ENCODE measurements at regions not wholly inside any gene's neighbourhood (a gene's known extent, or its start where the extent isn't known, plus 50 kb on each side); places are given as distances from the start of the nearest gene placed in this dataset.
"Not testable (repeated sequence)": the region's sequence is repeated elsewhere in the genome, so short reads cannot be mapped to it uniquely, and the experiment has no call there.

DNA sequence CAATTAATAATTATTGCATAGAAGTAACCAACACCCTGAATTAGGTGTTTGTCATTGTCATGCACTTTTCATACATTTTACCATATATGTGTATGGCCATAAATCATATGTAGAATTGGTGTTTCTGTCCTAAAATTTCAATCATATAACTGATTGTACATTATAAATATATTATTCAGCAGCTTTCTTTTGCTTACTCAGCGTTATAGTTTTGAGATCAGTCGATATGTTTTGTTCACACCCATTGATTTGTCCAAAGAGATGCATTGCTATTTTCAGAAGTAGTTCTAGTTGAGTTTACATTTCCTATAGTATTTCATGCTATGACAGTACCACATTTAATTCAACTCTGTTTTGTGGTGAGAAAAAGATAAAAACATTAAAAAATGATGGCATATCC, 50.5 kb upstream of the PARP4 start:
- DNase-seq: no peak

DNA sequence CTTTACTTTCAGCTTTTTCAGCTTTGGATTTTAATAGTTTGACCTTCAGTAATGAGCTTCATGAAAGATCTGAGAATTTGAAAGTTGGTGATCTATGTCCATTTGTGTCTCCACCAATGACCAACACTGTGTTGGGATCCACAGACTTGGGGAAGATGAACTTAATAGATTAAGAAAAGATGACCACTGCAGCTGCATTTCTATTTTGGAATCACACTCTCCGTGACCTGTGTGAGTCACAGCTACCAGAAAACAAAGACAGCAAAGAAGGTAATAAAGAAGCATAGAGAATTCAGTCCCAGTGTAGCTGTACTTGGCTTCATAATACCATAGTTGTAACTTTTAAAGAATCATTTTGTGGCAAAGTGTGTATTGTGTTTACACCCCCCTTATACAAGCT, 51.4 kb upstream of the PARP4 start:
- DNase-seq: not testable (repeated sequence)

DNA sequence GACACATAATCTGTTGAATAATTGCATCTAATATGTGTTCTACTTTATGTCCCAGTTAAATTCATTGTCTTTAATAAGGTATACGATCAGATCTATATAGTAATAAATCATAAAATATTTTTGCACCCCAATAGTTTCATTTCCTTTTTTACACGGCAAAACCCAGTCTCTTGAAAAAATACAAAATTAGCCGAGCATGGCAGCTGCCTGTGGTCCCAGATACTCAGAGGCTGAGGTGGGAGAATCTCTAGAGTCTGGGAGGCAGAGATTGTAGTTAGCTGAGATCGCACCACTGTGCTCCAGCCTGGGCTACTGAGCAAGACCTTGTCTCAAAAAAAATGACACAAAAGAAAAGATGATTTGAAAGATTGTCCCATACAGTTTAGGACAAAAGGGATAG, 52.3 kb upstream of the PARP4 start:
- DNase-seq: no peak

DNA sequence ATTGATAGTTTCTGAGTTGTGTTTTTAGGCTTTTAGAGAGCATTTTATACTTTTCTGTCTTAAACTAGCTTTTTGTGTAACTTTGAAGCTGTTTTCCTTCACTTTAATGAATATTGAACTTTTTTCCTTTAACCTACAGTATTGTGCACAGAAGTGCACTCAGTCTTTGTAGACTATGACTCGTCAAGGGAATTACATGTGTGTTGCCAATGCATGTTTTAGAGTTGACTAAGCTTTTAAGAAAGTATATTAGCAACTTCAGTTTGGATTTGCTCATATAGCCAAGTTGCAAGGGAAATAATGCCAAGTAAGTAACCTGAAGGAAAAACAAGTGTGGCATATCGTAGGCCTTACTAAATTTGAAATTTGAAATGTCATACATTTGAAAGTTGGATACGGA, 55.0 kb upstream of the PARP4 start:
- DNase-seq: not testable (repeated sequence)

DNA sequence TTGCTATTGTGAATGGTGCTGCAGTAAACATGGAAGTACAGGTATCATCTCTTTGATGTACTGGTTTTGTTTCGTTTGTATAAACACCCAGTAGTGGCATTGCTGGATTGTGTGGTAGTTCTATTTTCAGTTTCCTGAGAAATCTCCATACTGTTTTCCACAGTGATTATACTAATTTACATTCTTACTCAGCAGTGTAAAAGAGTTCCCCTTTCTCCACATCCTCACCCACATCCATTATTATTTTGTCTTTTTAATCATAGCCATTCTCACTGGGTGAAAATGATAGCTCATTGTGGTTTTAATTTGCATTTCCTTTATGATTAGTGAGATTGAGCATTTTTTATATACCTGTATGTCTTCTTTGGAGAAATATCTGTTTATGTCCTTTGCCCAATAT, 62.3 kb upstream of the PARP4 start:
- no peak for DNase-seq

DNA sequence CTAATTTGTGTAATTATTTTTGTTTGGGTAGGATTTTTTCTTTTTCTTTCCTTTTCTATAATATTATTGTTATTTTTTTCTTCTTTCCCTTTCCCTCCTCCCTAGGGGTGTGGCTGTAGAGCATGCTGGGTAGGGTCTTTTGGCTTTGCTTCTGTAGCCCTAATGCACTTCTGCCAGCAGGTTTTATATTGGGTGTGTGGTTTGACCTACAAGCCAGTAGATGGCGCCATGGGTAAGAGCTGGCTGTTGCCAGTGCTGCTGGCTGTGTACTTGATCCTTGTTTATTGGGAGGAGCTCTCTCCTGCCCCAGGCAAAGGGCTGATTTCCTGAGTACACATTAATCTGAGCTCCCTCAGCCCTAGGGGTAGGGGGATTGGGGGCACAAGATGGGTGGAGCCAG, 67.7 kb upstream of the PARP4 start:
- not testable (repeated sequence) for DNase-seq

DNA sequence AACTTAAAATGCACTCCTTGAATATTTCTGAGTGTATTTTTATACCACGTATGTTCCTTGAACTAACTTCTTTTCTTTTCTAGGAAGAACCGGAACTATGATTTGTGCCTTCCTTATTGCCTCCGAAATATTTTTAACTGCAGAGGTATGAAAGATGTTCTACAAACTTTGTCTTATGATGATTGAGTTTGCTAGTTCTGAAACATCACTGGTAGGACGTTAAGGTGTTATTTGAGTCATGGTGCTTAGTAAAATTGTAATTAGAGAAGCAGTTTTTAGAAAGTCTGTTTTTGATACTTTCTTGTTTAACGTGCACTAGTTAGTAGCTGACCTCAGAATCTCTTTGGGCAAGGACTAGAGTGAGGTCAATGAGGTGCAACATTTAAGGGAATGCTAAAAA, 69.0 kb upstream of the PARP4 start:
- not testable (repeated sequence) for DNase-seq

DNA sequence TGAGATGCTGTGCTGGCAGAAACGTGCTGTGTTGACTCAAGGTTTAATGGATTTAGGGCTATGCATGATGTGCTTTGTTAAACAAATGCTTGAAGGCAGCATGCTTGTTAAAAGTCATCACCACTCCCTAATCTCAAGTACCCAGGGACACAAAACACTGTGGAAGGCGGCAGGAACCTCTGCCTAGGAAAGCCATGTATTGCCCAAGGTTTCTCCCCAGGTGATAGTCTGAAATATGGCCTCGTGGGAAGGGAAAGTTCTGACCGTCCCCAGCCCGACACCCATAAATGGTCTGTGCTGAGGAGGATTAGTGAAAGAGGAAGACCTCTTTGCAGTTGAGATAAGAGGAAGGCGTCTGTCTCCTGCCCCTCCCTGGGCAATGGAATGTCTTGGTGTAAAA, 79.1 kb upstream of the PARP4 start:
- DNase-seq: not testable (repeated sequence)

DNA sequence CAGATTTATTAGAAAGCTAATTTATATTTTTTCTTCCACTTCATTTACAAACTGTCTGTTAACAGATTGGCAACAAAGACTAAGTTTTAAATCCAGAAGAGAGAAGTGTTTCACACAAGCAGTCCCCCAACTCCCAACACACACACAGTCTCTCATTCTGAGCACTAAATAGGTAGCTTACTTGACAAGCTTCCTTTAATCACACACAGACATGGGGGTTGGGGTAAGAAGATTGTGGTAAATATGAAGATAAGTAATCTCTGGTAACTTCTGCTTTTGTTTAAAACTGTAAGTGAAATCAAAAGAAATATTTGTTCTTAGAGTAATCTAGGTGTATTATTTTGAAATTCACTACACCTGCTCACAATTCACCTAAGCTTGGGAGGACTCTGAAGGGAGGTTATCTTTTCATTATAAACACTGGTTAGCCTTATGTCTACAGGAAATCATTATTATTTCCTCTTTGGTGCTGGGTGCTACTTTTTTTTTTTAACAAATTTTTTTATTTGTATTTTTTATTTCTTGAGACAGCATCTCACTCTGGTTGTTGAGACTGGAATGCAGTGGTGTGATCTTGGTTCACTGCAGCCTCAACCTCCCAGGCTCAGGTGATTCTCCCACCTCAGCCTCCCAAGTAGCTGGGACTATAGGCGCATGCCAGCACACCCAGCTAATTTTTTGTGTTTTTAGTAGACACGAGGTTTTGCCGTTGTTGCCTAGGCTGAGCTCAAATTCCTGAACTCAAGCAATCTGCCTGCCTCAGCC, 82.1 kb upstream of the ATP12A start:
- not testable (repeated sequence) for DNase-seq

DNA sequence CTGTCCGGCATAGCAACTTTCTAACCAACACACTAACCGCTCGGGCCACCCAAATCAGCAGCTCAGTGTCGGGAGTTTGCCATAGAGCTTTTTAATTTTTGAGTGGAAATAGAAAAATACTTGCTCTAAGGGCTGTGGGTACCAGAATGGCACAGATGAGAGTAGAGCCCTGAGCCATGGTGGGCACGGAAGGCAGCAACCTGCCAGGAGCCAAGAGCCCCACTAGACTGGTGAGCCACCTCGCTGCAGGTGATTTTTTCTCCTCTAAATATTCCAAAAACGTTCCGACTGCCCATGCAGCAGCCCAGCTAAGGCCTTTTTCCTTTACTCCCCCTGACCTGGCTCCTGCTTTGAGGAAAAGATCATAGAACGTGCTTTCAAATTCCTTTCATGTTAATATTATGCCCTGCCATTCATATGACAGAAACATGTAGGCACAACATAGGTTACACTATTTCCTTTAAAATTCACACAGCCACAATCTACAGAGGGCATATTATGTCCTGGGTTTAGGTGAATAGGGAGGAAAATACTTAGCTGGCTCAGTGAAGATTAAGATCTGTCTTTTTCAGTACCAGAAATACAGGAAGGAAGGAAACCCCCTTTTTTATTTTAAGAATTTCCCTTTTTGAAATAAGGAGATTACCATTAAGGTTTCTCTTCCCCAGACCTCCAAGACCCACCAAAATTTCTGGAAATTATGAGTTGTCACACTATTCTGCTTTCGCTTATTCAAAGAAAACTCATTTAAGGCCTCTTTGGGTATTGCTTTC, 81.0 kb upstream of the ATP12A start:
- not testable (repeated sequence) for DNase-seq

DNA sequence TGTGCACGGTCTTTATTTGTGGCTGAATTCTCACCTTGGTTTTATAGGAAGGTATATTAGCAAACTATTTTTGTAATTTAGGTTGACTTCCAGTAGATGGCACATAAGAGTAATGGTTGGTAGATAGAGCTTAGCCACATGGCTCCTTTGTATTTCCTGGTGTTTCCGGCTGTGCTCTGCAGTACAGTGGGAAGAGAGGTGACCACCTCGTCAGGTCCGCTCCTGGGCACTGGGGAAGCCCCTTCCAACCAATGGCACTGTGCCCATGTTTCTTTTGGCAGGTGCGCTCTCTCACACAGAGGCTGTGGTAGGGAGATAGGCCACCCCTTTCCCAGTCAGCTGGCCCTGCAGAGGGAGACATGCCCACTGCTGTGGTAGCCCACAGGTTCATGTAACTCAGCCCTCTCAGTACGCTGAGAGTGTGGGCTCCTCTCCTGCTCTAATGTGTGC, 74.3 kb upstream of the ATP12A start:
- DNase-seq: peak; percentile 85

DNA sequence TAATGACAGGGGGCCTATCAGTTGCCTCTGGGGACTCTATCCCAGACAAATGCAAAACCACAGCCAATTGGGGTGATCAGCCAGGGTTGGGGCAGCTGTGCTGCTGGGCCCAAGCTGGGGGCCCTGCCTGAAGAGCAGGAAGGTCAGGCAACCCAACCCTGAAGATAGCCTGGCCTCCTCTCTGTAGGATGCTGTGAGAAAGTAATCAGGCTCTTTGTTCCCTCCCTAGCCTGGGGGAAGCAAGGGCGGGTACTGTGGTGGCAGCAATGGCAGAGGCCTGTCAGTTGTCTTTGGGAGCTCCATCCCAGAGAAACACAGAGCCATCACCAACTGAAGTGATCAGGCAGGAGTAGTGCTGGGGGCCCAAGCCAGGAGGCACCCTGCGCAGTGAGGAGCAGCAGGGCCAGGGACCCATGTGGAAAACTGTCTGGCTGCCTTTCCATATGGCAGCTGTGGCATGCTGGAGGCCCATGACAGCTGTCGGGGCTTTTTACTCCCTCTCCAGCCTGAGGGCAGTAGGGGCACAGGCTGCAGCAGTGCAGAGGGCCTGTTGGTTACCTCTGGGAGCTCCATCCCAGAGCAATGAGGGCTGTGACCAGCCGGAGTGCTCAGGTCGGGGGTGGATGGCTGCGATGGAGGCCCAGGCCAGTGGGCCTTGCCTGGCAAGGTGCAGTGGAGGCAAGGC, 73.6 kb upstream of the ATP12A start:
- no peak for DNase-seq

DNA sequence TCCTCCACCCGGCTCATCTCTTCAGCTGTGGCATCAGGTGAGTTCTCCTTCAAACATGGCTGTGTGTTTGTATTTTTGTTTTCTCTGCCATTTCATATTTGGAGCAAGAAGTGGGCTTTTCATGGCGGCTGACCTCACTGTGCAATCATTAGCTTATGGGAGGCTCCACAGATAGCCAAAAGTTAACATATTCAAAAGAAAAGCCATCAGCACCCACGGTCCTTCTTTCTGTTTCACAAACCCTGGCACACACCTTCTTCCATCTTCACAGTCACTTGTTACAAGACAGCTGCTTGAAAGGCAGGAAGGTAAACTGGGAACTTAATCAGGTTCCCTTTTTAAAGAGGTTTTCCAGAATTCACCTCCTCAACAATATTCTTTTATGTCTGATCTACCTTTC, 69.3 kb upstream of the ATP12A start:
- DNase-seq: peak; percentile 35

DNA sequence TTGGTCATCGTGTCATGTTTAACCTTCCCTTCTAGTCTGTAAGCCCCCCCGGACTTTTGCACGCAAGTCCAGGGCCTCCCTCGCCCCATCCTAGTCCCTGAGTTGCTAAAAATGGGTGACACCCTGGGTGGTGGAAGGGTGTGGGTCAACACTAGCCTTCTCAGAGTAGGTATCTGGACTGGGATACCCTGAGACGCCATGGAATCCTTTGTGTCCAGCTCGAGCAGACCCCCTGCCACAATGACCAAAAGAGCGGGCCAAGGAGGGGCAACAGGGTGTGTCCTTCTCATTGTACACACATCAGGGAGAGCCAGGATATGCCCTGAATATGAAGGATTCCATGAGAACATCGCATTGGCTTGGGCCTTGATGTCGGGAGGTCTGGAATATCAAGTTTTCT, 67.5 kb upstream of the ATP12A start:
- peak; percentile 52 for DNase-seq

DNA sequence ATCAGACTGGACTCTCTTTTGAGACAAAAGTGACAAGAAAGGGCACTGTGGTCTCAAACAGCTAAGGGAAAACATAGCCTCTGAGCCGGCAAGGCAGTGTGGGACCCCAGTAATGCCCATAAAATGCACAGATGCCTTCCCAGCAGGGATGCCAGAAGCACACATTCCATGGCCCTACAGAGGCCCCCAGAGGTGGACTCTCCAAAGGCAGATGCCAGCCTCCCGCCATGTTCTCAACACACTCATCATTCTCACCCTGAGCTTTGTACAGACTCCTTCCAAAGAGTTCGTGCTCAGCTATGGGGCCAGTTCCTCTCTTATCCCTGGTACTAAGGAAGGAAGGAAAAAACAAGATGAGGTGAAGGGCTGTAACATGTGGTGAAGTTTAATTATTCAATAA, 67.1 kb upstream of the ATP12A start:
- DNase-seq: no peak

DNA sequence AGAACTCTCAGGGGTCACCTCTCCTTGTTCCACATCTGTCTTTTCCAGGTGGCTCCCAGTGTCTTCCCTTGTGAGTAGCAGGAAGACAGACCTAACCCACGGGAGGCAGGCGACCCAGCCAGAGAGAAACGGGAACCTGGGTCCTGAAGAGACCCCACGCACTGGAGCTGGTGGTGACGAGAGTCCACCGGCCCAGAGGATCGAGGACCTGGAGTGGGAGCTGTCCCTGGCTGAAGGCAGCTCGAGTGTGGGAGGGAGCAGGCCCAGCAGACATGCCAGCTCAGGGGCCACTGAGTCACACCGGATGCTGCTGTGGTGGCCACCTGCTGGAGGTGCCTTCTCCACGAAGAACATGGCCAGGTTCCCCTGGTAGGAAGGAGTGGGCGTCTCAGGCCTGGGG, 66.5 kb upstream of the ATP12A start:
- DNase-seq: peak; percentile 54

DNA sequence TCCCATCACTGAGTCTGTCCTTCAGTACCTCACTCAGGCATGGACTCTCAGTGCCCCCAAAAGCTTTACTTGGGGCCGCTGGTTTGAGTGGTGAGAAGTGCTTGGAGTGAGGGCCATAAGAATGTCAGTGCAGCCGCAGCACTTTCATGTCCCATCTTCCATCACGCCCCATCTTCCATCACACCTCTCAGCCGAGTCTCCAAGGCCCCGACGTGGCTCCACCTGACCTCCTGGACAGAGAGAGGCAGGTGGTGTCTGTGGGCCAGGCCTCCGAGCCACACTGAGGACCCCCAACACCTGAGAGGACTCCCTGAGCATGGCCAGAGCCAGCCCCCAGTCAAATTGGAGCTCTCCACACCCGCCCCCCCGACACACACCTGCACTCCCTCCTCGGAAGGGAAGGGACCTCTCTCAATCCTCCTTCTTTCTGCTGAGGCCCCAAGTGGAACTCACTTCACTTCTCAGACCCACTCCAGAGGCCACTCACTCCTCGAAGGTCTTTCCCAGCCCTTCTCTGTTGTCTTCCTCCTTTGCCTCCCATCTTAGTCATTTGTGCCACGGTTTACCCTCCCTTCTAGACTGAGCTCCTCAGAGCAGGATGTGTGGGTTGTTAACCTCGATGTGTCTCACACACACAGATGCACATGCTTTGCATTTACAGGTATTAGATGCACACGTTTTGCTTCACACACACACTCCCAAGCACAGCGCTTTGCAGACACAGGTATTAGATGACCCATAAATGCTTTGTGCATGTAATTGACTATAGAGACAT, 65.7 kb upstream of the ATP12A start:
- DNase-seq: peak; percentile 60

DNA sequence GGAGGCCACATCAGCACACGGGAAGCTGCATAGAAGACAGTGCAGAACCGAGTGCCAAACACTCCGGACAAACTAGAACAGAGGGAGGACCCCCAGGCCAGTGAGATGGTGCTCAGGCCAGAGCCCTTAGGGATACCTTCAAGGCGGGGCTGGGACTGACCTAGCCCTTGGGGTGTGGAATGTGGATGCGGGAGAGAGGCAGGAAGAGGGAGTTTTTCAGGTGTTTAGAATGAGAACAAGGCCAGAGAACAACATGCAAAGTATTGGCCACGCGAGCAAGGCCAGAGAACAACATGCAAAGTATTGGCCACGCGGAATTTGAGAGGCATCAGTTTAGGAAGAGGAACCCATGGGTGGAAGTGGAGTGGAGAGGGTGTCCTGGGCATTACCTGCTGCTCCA, 65.1 kb upstream of the ATP12A start:
- no peak for DNase-seq

DNA sequence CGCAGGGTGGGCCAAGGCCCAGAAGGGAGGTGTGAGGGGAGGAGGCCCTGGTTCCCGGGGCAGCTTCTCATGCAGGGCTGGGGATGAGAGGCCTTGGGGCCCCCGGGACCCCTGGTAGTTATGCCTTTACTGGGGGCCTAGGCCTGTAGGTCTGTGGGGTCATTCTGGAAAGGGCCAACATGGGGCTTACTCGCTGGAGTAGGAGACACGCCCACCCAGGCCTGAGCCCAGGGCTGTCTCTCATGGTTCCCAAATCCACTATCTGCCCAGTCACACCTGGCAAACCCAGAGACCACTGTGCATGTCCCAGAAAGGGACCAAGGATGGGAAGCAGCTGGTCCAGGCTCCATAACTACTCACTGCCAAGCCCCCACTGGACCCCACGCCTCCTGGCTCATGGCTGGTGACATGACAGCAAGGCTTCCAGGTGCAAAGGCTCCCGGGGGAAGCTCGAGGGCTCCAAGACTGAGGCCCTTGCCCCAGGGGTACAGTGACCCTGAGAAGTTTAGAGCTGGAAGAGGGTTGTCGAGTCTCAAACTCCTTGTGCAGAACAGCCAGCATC, 64.2 kb upstream of the ATP12A start:
- DNase-seq: peak; percentile 58

DNA sequence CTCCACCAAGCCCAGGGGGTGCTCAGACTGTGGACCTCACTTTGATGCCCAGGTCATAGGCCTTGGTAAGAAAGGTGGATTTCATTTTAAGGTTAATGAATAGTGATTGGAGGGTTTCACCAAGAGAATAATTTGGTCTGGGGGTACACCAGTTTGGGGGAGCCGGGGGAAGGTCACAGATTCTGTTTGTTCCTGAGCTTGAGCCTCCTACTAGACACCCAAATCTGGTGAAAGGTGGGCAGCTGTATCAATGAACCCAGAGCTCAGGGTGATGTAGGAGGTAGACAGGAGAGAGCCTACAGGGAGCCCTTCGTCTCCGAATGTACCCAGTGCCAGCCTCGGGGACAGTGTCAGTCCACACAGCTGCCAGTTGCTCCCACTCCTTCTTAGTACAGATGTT, 63.7 kb upstream of the ATP12A start:
- DNase-seq: peak; percentile 56

DNA sequence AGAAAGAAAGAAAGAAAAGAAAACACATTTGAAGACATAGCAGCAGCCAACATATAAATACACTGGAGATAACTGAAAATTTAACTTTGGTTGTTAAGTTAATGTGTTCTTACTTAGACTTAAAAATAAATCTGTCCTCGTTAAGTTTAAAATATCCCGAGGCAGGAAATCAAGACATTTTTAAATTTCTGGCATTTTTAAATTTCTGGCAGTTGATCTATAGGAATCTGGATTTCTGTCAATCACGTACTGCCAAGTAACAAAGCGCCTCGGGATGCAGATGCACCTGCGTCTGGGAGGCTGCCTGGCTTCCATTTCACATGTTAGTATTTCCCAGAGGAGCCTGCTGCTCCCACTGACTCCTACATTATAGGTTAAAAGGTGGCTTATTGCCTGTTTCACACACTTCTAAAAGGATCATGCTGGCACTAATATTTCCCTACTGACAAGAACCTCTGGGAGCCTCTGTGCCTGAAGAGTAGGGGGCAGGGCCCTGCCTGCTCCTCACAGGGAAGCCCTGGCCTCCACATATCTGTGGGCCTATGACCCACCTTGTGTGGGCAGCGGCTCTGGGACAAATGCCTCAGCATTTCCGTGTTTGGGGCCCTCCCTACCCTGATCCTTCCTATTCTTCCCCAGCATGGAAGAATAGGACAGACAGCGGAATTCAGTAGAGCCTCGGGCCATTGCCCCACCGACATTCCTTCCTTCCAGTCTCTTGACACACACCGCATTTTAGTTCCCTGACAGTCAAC, 62.8 kb upstream of the ATP12A start:
- no peak for DNase-seq
